Kidney glomerular epithelial cell (primary cell): ENCODE measurements at regions not wholly inside any gene's neighbourhood (a gene's known extent, or its start where the extent isn't known, plus 50 kb on each side); places are given as distances from the start of the nearest gene placed in this dataset.
"Not testable (repeated sequence)": the region's sequence is repeated elsewhere in the genome, so short reads cannot be mapped to it uniquely, and the experiment has no call there.

Experiments
- DNase-seq: peaks from one replicate; lab custom pipeline; 2025; lab: John Stamatoyannopoulos, UW

- DNase-seq, result peak; percentile 53
These were observed 99.4 kb downstream of the SHANK2 start for GRCh38 chr11:71153005-71153390.

GRCh38 chr11:71152312-71153004 is 99.9 kb downstream of the SHANK2 start:
- DNase-seq, result not testable (repeated sequence)

GRCh38 chr11:71151561-71151960 is 100.8 kb downstream of the SHANK2 start:
- no peak for DNase-seq

- no peak for DNase-seq
These were observed 101.5 kb downstream of the SHANK2 start for GRCh38 chr11:71150859-71151258.

- DNase-seq, result no peak
These were observed 103.7 kb downstream of the SHANK2 start for GRCh38 chr11:71148716-71149115.

- no peak for DNase-seq
These were observed 105.0 kb downstream of the SHANK2 start for GRCh38 chr11:71147331-71147730.

GRCh38 chr11:71146846-71147245 is 105.5 kb downstream of the SHANK2 start:
- no peak for DNase-seq

- no peak for DNase-seq
These were observed 106.2 kb downstream of the SHANK2 start for GRCh38 chr11:71145988-71146824.

- DNase-seq, result no peak
These were observed 107.0 kb downstream of the SHANK2 start for GRCh38 chr11:71145368-71145767.

- no peak for DNase-seq
These were observed 107.6 kb downstream of the SHANK2 start for GRCh38 chr11:71144736-71145135.

GRCh38 chr11:71144010-71144409 is 108.4 kb downstream of the SHANK2 start:
- no peak for DNase-seq

- DNase-seq, result no peak
These were observed 112.0 kb downstream of the SHANK2 start for GRCh38 chr11:71140206-71140919.

GRCh38 chr11:71139516-71140205 is 112.7 kb downstream of the SHANK2 start:
- no peak for DNase-seq

- DNase-seq, result no peak
These were observed 113.5 kb downstream of the SHANK2 start for GRCh38 chr11:71138737-71139425.

- no peak for DNase-seq
These were observed 115.0 kb downstream of the SHANK2 start for GRCh38 chr11:71137376-71137775.

- no peak for DNase-seq
These were observed 116.1 kb downstream of the SHANK2 start for GRCh38 chr11:71136095-71136845.

- DNase-seq, result no peak
These were observed 117.3 kb downstream of the SHANK2 start for GRCh38 chr11:71135112-71135511.

GRCh38 chr11:71133946-71134345 is 118.4 kb downstream of the SHANK2 start:
- DNase-seq, result no peak

- DNase-seq, result no peak
These were observed 120.5 kb downstream of the SHANK2 start for GRCh38 chr11:71131861-71132260.

- no peak for DNase-seq
These were observed 122.3 kb downstream of the SHANK2 start for GRCh38 chr11:71130106-71130505.

- no peak for DNase-seq
These were observed 122.8 kb downstream of the SHANK2 start for GRCh38 chr11:71129624-71130023.
